Activated CD4-positive, alpha-beta memory T cell treated with anti-CD3 and anti-CD28 coated beads for 36 hours (primary cell): ENCODE measurements at regions not wholly inside any gene's neighbourhood (a gene's known extent, or its start where the extent isn't known, plus 50 kb on each side); places are given as distances from the start of the nearest gene placed in this dataset.

Experiments
- CTCF ChIA-PET: fragments of 350-600 bp; sonication (Branson Sonifier 250); formaldehyde crosslinking; loops from one replicate; lab custom pipeline; 2021; ENCODE audit warnings: antibody characterized with exemption, inconsistent platforms; lab: Charles Lee
- POLR2A ChIA-PET: fragments of 350-600 bp; sonication (Branson Sonifier 250); formaldehyde crosslinking; loops from one replicate; lab custom pipeline; 2021; ENCODE audit warnings: antibody characterized with exemption; lab: Charles Lee
- DNase-seq: peaks from one replicate; pipeline ENCODE4 v3.0.0-alpha.2; 2020
- H3K27ac Mint-ChIP-seq: one replicate; pipeline ENCODE4 v1.8.0; 2021; ENCODE audit warnings: mixed read lengths
- H3K27me3 Mint-ChIP-seq: one replicate; pipeline ENCODE4 v1.8.0; 2021; ENCODE audit warnings: mixed read lengths
- H3K36me3 Mint-ChIP-seq: one replicate; pipeline ENCODE4 v1.8.0; 2021; ENCODE audit warnings: mixed read lengths
- H3K4me1 Mint-ChIP-seq: one replicate; pipeline ENCODE4 v1.8.0; 2021; ENCODE audit warnings: low read depth, mixed read lengths
- H3K4me3 Mint-ChIP-seq: one replicate; pipeline ENCODE4 v1.8.0; 2021; ENCODE audit warnings: mild to moderate bottlenecking, mixed read lengths
- H3K9me3 Mint-ChIP-seq: one replicate; pipeline ENCODE4 v1.8.0; 2021; ENCODE audit warnings: mixed read lengths
- intact Hi-C: fragments of 100-400 bp; cut with micrococcal nuclease; formaldehyde crosslinking; loops from one replicate; pipeline ENCODE4 v1.15.1; 2023

DNA sequence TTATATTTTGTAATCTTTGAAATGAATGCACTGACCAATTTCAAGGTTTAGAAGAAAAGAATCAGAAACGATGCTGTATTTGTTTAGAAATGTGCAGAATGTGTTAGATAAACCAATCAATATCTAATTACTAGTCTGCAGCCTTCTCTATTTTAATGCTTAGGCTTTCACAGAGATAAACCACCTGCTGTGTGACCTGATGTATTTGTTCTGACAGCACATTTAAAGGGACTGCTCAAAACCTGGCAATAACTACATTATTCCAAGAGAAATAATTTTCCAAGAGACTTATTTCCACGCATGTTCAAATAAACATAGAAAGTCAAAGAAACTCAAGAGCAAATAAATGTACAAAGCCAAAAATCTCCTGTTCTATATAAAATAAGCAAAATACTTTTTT lies 641.6 kb upstream of the PCDH20 start:
- Mint-ChIP-seq H3K27me3 (no peaks in the 10 kb centered on the region), H3K9me3 (peaks cover 7% of the 10 kb centered on the region), H3K4me3 (no peak overlapping the region), H3K36me3 (no peaks in the 10 kb centered on the region), H3K4me1 (no peaks in the 10 kb centered on the region), H3K27ac (no peak overlapping the region)
- ChIA-PET POLR2A (no interaction called here), CTCF (no interaction called here)
- intact Hi-C loops: no loop called here
- DNase-seq: no peak

DNA sequence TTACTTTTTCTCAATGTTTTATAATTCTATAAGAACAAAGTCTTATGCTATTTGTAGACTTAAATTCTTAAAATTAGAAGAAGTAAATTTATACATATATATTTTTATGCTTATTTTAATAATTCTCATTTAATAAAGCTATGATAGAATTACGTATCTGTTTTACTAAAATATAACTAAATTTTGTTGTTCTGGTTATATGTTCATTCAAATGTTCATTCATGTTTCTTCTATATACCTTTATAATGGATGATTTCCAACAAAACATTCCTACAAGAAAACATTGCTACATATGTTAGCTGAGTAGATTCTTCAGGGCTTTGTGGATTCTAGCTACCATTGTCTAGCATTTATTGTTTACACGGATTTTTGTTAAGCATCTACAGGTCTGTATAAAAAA lies 634.3 kb upstream of the PCDH20 start:
- no peaks in the 10 kb centered on the region for H3K4me1 Mint-ChIP-seq
- no peak for DNase-seq
- no peaks in the 10 kb centered on the region for H3K36me3 Mint-ChIP-seq
- no peaks in the 10 kb centered on the region for H3K27me3 Mint-ChIP-seq
- CTCF ChIA-PET: no interaction called here
- POLR2A ChIA-PET: no interaction called here
- intact Hi-C loops: no loop called here
- H3K27ac Mint-ChIP-seq: no peak overlapping the region
- H3K4me3 Mint-ChIP-seq: no peak overlapping the region
- peaks cover 15% of the 10 kb centered on the region for H3K9me3 Mint-ChIP-seq

DNA sequence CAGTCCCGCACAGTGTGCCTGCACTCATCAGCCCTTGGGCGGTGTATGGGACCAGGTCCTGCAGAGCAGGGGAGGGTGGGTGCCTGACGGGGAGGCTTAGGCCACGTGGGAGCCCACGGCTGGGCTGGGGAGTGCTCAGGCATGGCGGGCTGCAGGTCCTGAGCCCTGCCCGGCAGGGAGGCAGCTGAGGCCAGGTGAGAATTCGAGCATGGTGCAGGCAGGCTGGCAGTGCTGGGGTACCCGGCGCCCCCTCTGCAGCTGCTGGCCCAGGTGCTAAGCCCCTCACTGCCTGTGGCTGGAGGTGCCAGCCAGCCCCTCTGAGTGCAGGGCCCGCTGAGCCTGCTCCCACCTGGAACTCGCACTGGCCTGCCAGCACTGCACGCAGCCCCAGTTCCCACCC lies 630.9 kb upstream of the PCDH20 start:
- no peak overlapping the region for H3K4me3 Mint-ChIP-seq
- no peak for DNase-seq
- POLR2A ChIA-PET: no interaction called here
- peaks cover 10% of the 10 kb centered on the region for H3K9me3 Mint-ChIP-seq
- CTCF ChIA-PET: no interaction called here
- H3K36me3 Mint-ChIP-seq: no peaks in the 10 kb centered on the region
- H3K27ac Mint-ChIP-seq: no peak overlapping the region
- intact Hi-C loops: no loop called here
- H3K4me1 Mint-ChIP-seq: no peaks in the 10 kb centered on the region
- no peaks in the 10 kb centered on the region for H3K27me3 Mint-ChIP-seq

DNA sequence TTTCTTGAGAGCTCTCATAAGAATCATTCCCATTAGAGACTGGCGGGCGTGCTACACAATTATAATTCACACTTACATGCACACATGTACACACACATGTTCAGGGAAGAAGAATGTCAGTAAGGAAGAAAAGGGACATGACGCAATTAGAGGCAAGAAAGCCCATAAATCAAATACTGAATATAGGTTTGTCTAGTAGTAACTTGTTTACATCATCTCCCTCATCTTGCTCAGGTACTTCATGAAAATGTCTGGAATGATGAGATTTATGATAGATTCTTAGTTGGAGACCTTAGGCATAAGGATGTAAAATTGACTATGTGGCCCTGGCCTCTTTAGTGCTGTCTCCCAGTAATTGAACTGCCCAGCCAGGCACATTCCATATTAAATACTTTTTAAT lies 628.0 kb upstream of the PCDH20 start:
- intact Hi-C loops: no loop called here
- H3K36me3 Mint-ChIP-seq: no peaks in the 10 kb centered on the region
- no peak overlapping the region for H3K27ac Mint-ChIP-seq
- ChIA-PET CTCF (no interaction called here), POLR2A (no interaction called here)
- no peaks in the 10 kb centered on the region for H3K27me3 Mint-ChIP-seq
- no peak for DNase-seq
- H3K9me3 Mint-ChIP-seq: peaks cover 6% of the 10 kb centered on the region
- no peak overlapping the region for H3K4me3 Mint-ChIP-seq
- no peaks in the 10 kb centered on the region for H3K4me1 Mint-ChIP-seq

DNA sequence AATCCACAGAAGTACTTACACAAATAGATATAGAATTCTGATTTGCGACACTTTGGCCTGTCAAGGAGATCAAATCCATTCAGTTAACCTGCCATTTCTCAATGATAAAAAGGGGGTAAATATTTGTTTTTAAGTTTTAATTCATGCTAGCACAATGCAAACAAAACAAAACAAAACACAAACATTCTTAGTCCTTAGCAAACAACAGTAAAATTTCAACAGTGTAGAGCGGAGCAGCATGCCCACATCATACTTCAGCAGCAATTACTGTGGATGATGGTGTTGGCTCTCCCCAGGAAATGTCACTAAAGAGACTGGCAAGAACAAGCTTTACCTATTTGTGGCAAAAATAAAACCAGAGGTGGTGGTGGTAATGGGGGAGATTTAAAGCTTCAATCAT lies 625.2 kb upstream of the PCDH20 start:
- H3K27me3 Mint-ChIP-seq: no peaks in the 10 kb centered on the region
- no peak overlapping the region for H3K4me3 Mint-ChIP-seq
- ChIA-PET POLR2A (no interaction called here), CTCF (interaction anchor here (1.2 kb wide), 1 partner anchor 15 kb away, joined by 3 read pairs; no protein-coding TSS in a partner anchor)
- intact Hi-C loops: no loop called here
- no peak overlapping the region for H3K27ac Mint-ChIP-seq
- no peak for DNase-seq
- H3K4me1 Mint-ChIP-seq: no peaks in the 10 kb centered on the region
- H3K9me3 Mint-ChIP-seq: peaks cover 8% of the 10 kb centered on the region
- H3K36me3 Mint-ChIP-seq: no peaks in the 10 kb centered on the region

DNA sequence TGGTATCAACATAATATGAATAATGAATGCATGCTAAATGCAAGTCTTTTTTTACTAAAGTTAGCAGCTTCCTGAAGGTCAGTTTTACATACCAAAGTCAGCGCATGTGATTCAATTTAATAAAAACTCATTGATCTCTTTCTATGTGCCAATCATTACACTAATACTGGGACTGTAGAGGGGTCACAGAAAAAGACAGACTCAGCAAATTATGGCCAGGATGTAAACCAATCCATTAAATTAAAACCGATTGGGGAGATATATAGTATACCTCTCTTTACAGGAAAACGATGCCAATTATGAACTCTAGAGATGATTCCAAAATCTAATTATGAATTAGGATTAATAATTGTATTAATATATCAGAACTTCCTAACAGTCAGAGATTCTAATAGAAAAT lies 624.4 kb upstream of the PCDH20 start:
- H3K36me3 Mint-ChIP-seq: no peaks in the 10 kb centered on the region
- POLR2A ChIA-PET: no interaction called here
- intact Hi-C loops: no loop called here
- H3K9me3 Mint-ChIP-seq: peaks cover 2% of the 10 kb centered on the region
- H3K27me3 Mint-ChIP-seq: no peaks in the 10 kb centered on the region
- H3K4me1 Mint-ChIP-seq: no peaks in the 10 kb centered on the region
- DNase-seq: no peak
- CTCF ChIA-PET: interaction anchor here (1.2 kb wide), 1 partner anchor 16 kb away, joined by 3 read pairs; no protein-coding TSS in a partner anchor
- no peak overlapping the region for H3K4me3 Mint-ChIP-seq
- no peak overlapping the region for H3K27ac Mint-ChIP-seq

DNA sequence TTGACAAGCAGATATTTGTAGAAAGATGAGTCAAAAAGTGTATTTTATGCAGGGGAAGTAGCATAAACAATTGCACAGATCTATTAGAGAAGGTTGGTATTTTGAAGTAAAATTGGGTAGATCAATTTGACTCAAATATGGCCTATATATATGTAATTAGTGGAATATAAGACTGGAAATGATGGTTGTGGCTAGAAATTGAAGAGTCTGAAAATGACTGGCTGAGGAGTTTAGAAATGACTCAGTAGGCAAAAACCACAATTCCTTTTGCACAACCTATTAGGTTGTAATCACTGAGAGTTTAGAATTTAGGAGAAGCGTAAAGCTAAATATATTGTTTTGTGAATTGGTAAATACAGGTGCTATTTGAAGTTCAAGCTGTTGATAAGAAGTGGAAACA lies 622.6 kb upstream of the PCDH20 start:
- DNase-seq: no peak
- no peaks in the 10 kb centered on the region for H3K4me1 Mint-ChIP-seq
- CTCF ChIA-PET: no interaction called here
- H3K4me3 Mint-ChIP-seq: no peak overlapping the region
- no peaks in the 10 kb centered on the region for H3K36me3 Mint-ChIP-seq
- intact Hi-C loops: no loop called here
- H3K9me3 Mint-ChIP-seq: peaks cover 2% of the 10 kb centered on the region
- no peak overlapping the region for H3K27ac Mint-ChIP-seq
- POLR2A ChIA-PET: no interaction called here
- H3K27me3 Mint-ChIP-seq: no peaks in the 10 kb centered on the region

DNA sequence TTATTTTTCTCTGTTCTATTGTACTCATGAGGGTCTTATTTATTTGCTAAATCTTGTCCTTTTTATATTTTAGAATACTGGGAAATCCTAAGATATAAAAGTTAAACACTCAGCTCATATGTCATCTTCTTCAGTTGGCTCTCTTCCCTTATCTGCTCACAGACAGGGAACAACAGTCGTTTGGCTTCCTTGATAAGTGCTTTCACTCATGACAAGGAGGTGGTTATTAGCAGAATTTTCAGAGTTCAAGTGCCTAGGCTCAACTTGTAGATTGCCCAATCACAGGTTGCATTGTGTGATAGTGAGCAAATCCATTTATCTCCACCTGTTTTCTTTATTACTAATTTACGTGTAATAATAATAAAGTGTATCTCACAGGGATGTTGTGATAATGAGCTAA lies 620.3 kb upstream of the PCDH20 start:
- no peak overlapping the region for H3K4me3 Mint-ChIP-seq
- peaks cover 2% of the 10 kb centered on the region for H3K9me3 Mint-ChIP-seq
- ChIA-PET POLR2A (no interaction called here), CTCF (no interaction called here)
- no peak for DNase-seq
- H3K27ac Mint-ChIP-seq: no peak overlapping the region
- intact Hi-C loops: no loop called here
- no peaks in the 10 kb centered on the region for H3K27me3 Mint-ChIP-seq
- no peaks in the 10 kb centered on the region for H3K36me3 Mint-ChIP-seq
- H3K4me1 Mint-ChIP-seq: no peaks in the 10 kb centered on the region

DNA sequence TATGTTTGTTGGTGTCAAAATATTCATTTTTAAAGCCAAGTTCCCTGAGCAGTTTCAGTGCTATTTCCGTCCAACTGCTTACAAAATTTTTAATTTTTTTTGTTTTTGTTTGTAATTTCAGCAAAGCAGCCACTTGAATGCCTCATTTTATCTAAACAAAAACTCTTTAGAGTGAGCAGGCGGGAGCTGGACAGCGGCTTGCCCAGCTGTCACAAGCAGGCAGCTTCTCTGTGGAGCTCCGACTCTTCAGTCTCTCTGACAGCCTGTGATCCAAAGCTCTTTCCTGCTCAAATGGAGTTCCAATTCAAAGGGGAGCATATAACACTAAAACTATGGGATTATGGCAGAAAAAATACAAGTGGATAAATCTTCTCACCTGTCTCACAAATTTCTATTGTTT lies 618.3 kb upstream of the PCDH20 start:
- no peaks in the 10 kb centered on the region for H3K4me1 Mint-ChIP-seq

DNA sequence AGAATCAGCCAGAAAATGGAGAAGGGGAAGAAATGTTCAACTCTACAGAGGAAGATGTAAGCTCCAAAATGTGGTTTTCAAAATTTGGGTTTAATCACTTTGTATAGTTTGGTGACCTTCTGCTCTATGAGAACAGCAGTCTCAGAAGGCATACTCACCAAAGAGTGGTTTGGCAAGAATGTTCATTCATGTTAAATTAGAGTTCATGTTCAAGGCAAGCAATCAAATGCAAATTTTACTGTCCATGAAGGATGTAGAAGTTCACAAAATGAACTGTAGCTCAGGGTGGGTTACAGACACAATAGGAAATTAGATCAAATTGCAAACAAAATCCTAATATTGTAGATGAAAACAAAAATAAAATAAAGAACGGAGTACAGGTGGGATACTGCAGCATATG lies 606.7 kb upstream of the PCDH20 start:
- ChIA-PET CTCF (no interaction called here), POLR2A (no interaction called here)
- DNase-seq: no peak
- Mint-ChIP-seq H3K4me3 (no peak overlapping the region), H3K27me3 (no peaks in the 10 kb centered on the region), H3K9me3 (no peaks in the 10 kb centered on the region), H3K36me3 (no peaks in the 10 kb centered on the region), H3K27ac (no peak overlapping the region), H3K4me1 (no peaks in the 10 kb centered on the region)
- intact Hi-C loops: no loop called here

More for the DNA sequence above, 618.3 kb upstream of the PCDH20 start:
- Mint-ChIP-seq H3K36me3 (no peaks in the 10 kb centered on the region), H3K27ac (no peak overlapping the region), H3K9me3 (peaks cover 2% of the 10 kb centered on the region), H3K27me3 (no peaks in the 10 kb centered on the region), H3K4me3 (no peak overlapping the region)
- ChIA-PET POLR2A (no interaction called here), CTCF (no interaction called here)
- no peak for DNase-seq
- intact Hi-C loops: no loop called here

DNA sequence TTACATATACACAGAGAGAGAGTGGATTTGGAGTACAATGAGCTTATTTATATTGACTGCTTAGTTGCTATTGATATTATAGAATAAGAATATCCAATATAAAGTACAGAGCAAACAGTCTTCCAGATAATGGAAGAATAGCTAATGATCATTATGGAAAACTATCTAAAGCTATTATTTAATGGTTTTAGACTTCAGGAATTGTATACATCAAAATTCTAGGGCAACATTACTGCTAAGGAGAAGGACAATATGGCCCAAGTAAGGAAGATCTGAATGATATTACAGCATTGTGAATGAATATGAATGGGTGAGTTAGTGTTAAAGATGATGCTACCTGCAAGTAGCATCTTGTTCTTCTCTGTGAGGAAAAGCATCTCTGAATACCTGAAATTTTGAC lies 604.2 kb upstream of the PCDH20 start:
- no peaks in the 10 kb centered on the region for H3K9me3 Mint-ChIP-seq
- H3K27ac Mint-ChIP-seq: no peak overlapping the region
- ChIA-PET POLR2A (no interaction called here), CTCF (no interaction called here)
- no peaks in the 10 kb centered on the region for H3K36me3 Mint-ChIP-seq
- intact Hi-C loops: no loop called here
- no peak overlapping the region for H3K4me3 Mint-ChIP-seq
- H3K27me3 Mint-ChIP-seq: no peaks in the 10 kb centered on the region
- H3K4me1 Mint-ChIP-seq: no peaks in the 10 kb centered on the region
- no peak for DNase-seq

DNA sequence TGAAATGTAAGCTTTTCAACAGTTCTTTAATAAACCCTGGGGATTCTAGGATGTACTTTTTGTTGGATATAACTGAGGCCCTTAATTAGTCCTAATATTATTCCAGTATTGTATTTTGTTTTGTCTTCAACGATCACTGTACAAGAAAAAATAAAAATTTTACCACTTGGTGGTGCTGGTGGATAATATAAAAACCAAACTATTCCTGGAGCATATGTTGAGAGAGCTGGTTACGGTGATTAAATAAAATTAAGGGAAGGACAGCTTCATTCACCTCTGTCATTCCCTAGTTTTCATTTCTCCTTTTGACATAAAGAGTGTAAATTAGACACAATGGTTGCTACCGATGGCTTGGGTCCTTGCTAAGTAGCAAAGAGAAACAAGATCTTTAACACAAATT lies 598.6 kb upstream of the PCDH20 start:
- CTCF ChIA-PET: no interaction called here

DNA sequence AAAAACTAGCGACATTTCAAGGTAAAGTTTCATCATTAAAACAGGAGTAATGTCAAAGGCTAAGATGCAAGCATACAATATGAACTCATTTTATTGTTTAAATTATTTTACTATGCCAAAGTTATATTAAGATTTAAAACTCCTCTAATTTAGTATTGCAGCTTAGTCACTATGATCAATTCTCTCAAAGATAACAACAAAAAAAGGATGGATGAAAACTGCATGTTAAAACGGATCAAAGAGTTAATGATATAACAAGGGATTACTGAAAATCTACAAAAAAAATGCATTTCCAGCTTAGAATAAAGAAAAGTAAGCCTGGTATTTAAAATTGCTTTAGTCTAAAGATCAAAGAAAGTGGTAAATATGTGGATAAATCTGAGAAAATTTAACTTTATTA lies 587.8 kb upstream of the PCDH20 start:
- H3K4me3 Mint-ChIP-seq: no peak overlapping the region
- no peak for DNase-seq
- H3K36me3 Mint-ChIP-seq: no peaks in the 10 kb centered on the region
- no peak overlapping the region for H3K27ac Mint-ChIP-seq
- intact Hi-C loops: no loop called here
- no peaks in the 10 kb centered on the region for H3K9me3 Mint-ChIP-seq
- no peaks in the 10 kb centered on the region for H3K27me3 Mint-ChIP-seq
- no peaks in the 10 kb centered on the region for H3K4me1 Mint-ChIP-seq
- ChIA-PET POLR2A (no interaction called here), CTCF (no interaction called here)

More for the DNA sequence above, 598.6 kb upstream of the PCDH20 start:
- DNase-seq: no peak
- Mint-ChIP-seq H3K27me3 (no peaks in the 10 kb centered on the region), H3K4me3 (no peak overlapping the region), H3K4me1 (no peaks in the 10 kb centered on the region), H3K36me3 (no peaks in the 10 kb centered on the region), H3K9me3 (peaks cover 2% of the 10 kb centered on the region), H3K27ac (no peak overlapping the region)
- POLR2A ChIA-PET: no interaction called here
- intact Hi-C loops: no loop called here

DNA sequence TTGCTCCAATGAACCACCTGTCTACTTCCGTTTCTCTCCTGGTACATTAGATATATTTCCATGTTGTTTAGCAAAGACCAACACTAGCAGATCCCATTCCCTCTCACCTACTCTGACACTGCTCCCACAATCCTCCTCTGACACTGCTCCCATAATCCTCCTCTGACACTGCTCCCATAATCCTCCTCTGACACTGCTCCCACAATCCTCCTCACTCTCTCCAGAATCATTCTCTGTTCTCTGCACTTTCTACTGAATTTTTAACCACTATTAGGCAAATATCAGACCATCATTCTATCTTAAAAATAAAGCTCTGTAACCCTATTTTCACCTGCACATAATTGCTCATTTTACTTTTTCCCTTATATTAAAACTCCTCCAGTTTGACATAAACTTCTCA lies 578.5 kb upstream of the PCDH20 start:
- Mint-ChIP-seq H3K4me1 (no peaks in the 10 kb centered on the region), H3K27ac (no peak overlapping the region), H3K27me3 (no peaks in the 10 kb centered on the region), H3K4me3 (no peak overlapping the region), H3K36me3 (no peaks in the 10 kb centered on the region), H3K9me3 (peaks cover 11% of the 10 kb centered on the region)
- POLR2A ChIA-PET: no interaction called here
- DNase-seq: no peak
- intact Hi-C loops: no loop called here
- CTCF ChIA-PET: no interaction called here
